GM12864 (cell line): ENCODE measurements at regions not wholly inside any gene's neighbourhood (a gene's known extent, or its start where the extent isn't known, plus 50 kb on each side); places are given as distances from the start of the nearest gene placed in this dataset.
"Not testable (repeated sequence)": the region's sequence is repeated elsewhere in the genome, so short reads cannot be mapped to it uniquely, and the experiment has no call there.

ENCODE experiments used
- DNase-seq: peaks from one replicate; pipeline ENCODE4 v3.0.0-alpha.2; 2011; ENCODE audit warnings: low read depth
- H3K4me3 ChIP-seq: 2 replicates; pipeline ENCODE4 v1.5.1; 2011; ENCODE audit warnings: mild to moderate bottlenecking, low read depth, low read length, control low read depth
- TF ChIP-seq, protein P1 (sequence below): IDR thresholded peaks from 2 replicates; pipeline ENCODE4 v1.5.1; 2011; ENCODE audit warnings: low read depth, mild to moderate bottlenecking, moderate library complexity, low read length, control low read depth, inconsistent platforms; ENCODE audit errors: missing control alignments

DNA sequence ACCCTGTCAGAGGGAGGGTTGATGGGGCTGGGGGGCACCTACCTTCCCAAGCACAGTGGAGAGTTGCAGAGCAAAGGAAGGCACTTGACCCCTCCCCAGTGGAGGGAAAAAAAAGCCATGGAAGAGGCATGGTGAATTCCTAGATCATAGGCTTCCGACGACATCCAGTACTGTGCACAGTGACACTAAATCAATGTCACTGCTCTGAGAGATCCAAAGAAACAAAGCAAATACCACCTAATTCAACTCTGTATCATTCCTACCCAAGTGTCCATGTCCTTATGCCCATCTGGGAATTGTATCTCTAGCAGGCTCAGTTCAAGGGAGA is 344.2 kb upstream of the NCAM1 start:
- no peak for DNase-seq
- TF ChIP-seq, protein P1, sequence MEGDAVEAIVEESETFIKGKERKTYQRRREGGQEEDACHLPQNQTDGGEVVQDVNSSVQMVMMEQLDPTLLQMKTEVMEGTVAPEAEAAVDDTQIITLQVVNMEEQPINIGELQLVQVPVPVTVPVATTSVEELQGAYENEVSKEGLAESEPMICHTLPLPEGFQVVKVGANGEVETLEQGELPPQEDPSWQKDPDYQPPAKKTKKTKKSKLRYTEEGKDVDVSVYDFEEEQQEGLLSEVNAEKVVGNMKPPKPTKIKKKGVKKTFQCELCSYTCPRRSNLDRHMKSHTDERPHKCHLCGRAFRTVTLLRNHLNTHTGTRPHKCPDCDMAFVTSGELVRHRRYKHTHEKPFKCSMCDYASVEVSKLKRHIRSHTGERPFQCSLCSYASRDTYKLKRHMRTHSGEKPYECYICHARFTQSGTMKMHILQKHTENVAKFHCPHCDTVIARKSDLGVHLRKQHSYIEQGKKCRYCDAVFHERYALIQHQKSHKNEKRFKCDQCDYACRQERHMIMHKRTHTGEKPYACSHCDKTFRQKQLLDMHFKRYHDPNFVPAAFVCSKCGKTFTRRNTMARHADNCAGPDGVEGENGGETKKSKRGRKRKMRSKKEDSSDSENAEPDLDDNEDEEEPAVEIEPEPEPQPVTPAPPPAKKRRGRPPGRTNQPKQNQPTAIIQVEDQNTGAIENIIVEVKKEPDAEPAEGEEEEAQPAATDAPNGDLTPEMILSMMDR, result no peak
- H3K4me3 ChIP-seq, result no peak overlapping the region

DNA sequence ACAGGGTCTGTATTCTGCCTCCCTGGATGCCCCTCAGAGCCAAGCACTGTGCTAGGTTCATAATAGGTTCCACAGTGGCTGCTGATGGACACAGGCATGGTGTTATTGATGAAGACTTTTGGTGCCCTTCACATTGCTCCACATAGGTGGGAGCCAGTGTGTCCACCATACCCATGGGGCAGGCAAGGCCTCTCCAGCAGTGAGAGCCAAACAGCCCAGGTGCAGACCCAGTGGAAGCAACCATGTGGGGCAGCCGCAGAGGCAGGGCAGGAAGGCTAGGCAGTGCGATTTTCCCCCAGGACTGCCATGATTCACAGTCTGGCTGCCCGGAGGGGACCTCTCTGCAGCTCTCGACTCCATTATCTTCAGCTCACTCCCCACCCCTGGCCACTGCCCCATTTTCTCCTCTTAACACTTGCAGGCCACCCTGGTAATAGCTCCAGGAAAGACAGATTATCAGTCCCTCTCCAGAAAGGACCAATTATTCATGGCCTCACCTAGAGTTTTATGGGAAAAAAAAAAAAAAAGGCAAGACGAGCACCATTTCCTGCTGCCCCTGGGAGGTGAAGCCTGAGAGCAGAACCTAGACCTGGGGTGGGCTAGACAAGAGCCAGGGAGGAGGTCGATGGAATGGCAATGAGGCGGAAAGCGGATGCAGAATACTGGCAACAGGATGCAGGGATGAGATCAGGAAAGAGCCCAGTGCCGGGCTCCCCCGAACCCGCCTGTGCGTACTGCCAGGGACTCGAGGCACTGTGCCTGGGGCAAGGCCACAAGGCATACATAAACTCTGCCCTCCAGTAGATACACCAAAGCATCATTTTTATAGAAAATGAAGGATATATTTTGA is 343.0 kb upstream of the NCAM1 start:
- TF ChIP-seq, protein P1, result no peak
- DNase-seq, result no peak

GRCh38 chr11:112619106-112619505 is 342.1 kb upstream of the NCAM1 start:
- H3K4me3 ChIP-seq, result no peak overlapping the region
- DNase-seq, result no peak
- TF ChIP-seq, protein P1, result no peak

More for the DNA sequence above, 343.0 kb upstream of the NCAM1 start:
- H3K4me3 ChIP-seq, result no peak overlapping the region

DNA sequence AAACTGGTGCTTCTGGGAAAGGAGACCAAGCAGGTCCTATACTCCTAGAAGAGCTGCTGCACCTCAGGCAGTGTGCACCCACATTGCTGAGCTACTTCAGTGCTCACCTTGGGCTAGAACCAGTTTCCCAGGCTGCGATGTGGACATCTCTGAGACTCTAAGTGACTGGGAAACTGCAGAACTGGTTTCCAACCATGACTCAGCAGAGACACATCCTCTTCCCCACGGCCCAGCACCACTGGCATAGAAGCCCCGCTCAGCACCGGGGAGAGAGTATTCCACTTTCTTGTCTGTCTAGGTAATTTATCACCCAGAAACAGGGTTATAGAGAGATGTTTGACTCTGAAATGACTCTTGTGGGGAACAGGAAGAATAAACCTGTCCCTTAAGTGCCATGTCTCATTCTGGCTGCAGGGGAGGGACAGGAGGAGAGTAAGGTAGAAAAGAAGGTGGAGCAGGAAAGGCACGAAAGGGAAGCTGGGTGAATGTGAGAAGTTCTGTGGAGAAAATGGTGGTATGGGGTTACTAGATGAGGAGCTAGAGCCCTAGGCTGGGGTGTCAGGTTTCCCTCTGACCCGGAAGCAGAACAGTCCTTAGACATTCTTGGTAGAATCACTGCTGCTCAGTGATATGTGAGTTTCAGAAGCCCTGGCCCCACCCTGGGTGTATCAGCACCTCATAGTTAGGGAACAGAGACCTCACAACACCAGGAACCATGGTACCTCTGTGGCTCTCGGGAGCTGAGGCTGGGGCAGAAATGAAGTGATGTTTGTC is 340.4 kb upstream of the NCAM1 start:
- TF ChIP-seq, protein P1, result no peak
- no peak overlapping the region for H3K4me3 ChIP-seq
- DNase-seq, result no peak

GRCh38 chr11:112623057-112623456 is 338.2 kb upstream of the NCAM1 start:
- no peak for DNase-seq
- TF ChIP-seq, protein P1, result no peak
- H3K4me3 ChIP-seq, result no peak overlapping the region

DNA sequence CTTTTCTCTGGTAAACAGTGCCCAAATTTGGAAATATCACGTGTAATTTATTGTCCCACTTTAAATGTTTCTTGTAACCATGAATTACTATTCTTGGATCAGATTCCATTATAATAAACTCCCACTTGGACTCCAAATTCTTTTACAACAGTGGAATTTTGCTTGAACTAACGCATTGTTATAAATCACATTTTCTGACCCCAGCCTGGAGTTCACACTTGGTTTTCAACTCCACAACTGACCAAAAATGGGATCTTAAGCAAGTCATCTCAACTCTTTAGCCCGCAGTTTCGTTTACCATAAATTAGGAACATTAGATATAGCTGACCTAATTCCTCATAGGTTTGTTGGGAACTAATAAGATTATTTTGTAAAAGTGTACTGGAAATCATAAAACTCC is 336.8 kb upstream of the NCAM1 start:
- no peak overlapping the region for H3K4me3 ChIP-seq
- TF ChIP-seq, protein P1, result no peak
- no peak for DNase-seq

- not testable (repeated sequence) for DNase-seq, H3K4me3 ChIP-seq
These were observed 336.2 kb upstream of the NCAM1 start for GRCh38 chr11:112624971-112625370.
